ENCODE measurements at regions not wholly inside any gene's neighbourhood (a gene's known extent, or its start where the extent isn't known, plus 50 kb on each side); places are given as distances from the start of the nearest gene placed in this dataset.

DNA sequence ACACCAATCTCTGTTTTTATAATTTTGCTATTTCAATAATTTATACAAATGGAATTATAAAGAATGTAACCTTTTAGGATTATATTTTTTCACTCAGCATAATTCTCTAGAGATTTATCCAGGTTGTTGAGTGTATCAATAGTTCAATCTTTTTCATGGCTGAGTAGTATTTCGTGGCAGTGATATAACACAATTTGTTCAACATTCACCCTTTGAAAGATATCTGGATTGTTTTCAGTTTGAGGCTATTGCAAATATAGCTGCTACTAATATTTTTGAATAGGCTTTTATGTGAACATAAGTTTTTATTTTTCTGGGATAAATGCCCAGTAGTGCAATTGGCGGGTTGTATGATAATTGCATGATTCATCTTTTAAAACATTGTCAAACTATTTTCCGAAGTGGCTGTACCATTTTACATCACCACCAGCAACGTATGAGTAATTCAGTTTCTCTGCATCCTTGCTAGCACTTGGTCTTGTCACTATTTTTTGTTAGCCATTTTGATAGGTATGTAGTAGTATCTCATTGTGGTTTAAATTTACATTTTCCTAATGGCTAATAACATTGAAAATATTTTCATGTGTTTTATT lies 55.6 kb upstream of the ABCD3 start:
- TF ChIP-seq, protein P1, sequence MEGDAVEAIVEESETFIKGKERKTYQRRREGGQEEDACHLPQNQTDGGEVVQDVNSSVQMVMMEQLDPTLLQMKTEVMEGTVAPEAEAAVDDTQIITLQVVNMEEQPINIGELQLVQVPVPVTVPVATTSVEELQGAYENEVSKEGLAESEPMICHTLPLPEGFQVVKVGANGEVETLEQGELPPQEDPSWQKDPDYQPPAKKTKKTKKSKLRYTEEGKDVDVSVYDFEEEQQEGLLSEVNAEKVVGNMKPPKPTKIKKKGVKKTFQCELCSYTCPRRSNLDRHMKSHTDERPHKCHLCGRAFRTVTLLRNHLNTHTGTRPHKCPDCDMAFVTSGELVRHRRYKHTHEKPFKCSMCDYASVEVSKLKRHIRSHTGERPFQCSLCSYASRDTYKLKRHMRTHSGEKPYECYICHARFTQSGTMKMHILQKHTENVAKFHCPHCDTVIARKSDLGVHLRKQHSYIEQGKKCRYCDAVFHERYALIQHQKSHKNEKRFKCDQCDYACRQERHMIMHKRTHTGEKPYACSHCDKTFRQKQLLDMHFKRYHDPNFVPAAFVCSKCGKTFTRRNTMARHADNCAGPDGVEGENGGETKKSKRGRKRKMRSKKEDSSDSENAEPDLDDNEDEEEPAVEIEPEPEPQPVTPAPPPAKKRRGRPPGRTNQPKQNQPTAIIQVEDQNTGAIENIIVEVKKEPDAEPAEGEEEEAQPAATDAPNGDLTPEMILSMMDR (IDR thresholded peaks at IDR 0.05), result no peak
- Mint-ChIP-seq H3K4me1 (no peaks in the 10 kb centered on the region), H3K27ac (no peak overlapping the region), H3K36me3 (ENCODE audit: low read depth) (peaks cover 6% of the 10 kb centered on the region), H3K4me3 (no peak overlapping the region), H3K27me3 (ENCODE audit: low read depth, poor library complexity) (no peaks in the 10 kb centered on the region), H3K9me3 (peaks cover 60% of the 10 kb centered on the region)
- DNase-seq, result no peak

DNA sequence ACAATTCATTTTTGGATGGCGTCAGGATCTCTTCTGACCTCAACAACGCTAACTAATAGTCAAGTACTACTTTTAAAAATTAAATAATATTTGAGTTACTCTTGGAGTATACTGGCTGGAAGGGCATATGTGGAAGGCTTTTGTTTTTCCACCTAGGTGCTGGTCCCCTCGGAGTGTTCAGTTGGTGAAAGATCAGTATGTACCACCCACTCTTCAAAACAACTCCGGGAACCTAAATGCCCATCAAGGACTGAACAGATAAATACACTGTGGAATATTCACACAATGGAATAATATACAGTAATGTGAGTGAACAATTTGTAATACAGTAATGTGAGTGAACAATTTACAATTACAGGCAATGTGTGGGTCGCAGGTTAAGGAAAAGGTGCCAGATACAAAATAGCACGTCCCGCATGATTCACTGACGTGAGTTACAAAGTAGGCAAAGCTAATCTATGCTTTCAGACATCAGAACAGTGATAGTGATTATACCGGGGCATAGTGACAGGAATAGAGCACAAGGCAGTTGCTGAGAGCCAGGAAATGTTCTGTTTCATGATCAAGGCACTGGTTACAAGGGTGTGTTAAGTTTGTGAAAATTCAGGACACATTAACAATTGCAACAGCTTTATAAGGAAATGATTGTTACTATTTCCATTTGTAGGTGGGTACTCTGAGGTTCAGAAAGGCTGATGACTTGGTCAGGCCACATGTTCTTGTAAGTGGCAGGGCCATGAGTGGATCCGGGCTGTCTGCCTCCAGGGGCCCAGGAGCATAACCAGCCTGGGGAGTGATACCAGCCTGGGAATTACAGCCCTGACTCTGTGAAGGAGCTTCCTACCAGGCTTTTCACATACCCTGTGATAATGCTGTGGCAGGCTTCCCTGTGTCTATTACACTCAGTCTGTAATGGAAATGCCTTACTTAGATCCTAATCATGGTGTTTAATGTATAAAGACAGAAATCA lies 59.3 kb upstream of the ABCD3 start:
- Mint-ChIP-seq H3K27ac (no peak overlapping the region), H3K9me3 (peaks cover 25% of the 10 kb centered on the region), H3K4me3 (no peak overlapping the region), H3K27me3 (ENCODE audit: low read depth, poor library complexity) (peaks cover 13% of the 10 kb centered on the region), H3K36me3 (ENCODE audit: low read depth) (peaks cover 6% of the 10 kb centered on the region), H3K4me1 (no peaks in the 10 kb centered on the region)
- DNase-seq, result no peak
- TF ChIP-seq, protein P1 (IDR thresholded peaks at IDR 0.05), result no peak

DNA sequence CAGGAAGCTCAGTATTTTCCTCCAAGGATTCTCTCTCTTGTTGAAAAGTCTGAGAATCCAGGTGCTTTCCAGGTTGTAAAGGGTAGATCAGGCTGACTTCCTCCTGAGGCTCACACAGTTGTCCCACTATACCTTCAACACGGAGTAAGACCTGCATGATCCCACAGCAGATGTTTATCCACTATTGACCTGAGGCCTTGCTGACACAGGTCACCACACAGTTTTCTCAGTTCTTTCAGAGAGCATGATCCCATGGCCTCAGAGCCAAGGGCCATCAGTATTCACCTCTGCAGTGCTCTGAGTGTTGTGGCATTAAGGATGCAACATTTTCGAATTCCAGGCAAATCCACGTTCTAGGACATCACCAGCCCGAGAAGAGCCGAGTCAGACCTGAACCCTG lies 60.5 kb upstream of the ABCD3 start:
- TF ChIP-seq, protein P1 (IDR thresholded peaks at IDR 0.05), result no peak

DNA sequence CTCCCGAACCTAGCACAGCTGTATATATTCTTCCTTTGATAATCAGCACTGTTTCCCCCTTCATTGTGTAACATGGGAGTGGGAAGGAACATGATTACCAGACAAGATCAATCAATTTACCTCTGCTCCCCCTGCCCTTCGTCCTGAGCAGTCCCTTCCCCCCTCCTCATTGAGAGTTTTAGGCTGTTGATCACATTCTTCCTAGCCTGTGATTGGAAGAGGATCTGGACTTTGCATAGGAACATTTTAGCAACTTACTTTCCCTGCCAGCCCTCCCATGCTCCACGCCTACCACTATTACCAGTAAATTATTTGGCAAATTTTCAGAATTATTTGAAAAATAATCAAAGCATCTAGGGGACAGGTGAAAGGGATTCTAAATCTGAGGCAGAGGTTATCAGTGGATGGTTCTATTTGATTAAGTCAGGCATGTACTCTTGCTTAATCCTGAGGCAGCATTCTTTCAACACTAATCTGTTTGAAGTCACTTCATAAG lies 62.7 kb upstream of the ABCD3 start:
- Mint-ChIP-seq H3K9me3 (no peaks in the 10 kb centered on the region), H3K4me1 (no peaks in the 10 kb centered on the region), H3K36me3 (ENCODE audit: low read depth) (no peaks in the 10 kb centered on the region), H3K27me3 (ENCODE audit: low read depth, poor library complexity) (peaks cover 28% of the 10 kb centered on the region), H3K4me3 (no peak overlapping the region), H3K27ac (no peak overlapping the region)
- DNase-seq, result no peak
- TF ChIP-seq, protein P1 (IDR thresholded peaks at IDR 0.05), result no peak

More for the DNA sequence above, 60.5 kb upstream of the ABCD3 start:
- Mint-ChIP-seq H3K27ac (no peak overlapping the region), H3K27me3 (ENCODE audit: low read depth, poor library complexity) (peaks cover 13% of the 10 kb centered on the region), H3K4me3 (no peak overlapping the region), H3K36me3 (ENCODE audit: low read depth) (no peaks in the 10 kb centered on the region), H3K4me1 (no peaks in the 10 kb centered on the region), H3K9me3 (peaks cover 15% of the 10 kb centered on the region)
- DNase-seq, result no peak

DNA sequence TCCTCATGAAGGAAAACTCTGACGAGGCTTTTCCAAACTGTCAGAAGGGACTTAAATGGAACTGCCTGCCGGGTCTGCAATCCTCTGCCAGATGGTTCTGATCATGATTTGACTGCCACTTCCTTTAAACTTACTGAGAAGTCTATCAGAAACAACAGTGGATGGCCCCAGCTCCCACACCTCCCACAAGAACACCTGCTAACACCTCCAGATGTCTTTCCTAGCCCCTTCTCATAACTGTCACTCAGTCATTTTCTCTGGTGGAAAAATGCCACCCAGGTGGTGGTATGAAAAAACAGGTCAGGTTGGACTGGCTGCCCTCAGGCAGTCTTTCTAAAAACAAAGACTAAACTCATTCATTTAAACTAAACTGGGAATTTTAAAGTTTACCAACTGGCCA lies 66.7 kb upstream of the ABCD3 start:
- H3K36me3 Mint-ChIP-seq (ENCODE audit: low read depth), result no peaks in the 10 kb centered on the region
- no peak for DNase-seq
- peaks cover 3% of the 10 kb centered on the region for H3K4me1 Mint-ChIP-seq
- H3K4me3 Mint-ChIP-seq, result no peak overlapping the region
- H3K9me3 Mint-ChIP-seq, result no peaks in the 10 kb centered on the region
- H3K27me3 Mint-ChIP-seq (ENCODE audit: low read depth, poor library complexity), result peaks cover 35% of the 10 kb centered on the region
- TF ChIP-seq, protein P1 (IDR thresholded peaks at IDR 0.05), result no peak
- H3K27ac Mint-ChIP-seq, result no peak overlapping the region

Data from nephron progenitor cell (in vitro differentiated cells).